ENCODE measurements at regions not wholly inside any gene's neighbourhood (a gene's known extent, or its start where the extent isn't known, plus 50 kb on each side); places are given as distances from the start of the nearest gene placed in this dataset.

GRCh38 chr11:19355601-19356000, 114.9 kb upstream of the E2F8 start:
- Histone ChIP-seq H2AK5ac (ENCODE audit: low read depth, low read length) (no peak overlapping the region), H3K18ac (ENCODE audit: extremely low read depth, low read length) (no peak overlapping the region), H3K27me3 (replicated peaks in 1 of 4; ENCODE audit: control insufficient read depth in 3 of 4, extremely low read depth in 1 of 4, insufficient read depth in 3 of 4, low read length in 3 of 4) (peaks cover 0 to 2% (median 0%) of the 10 kb centered on the region in 4 experiments; a peak in 1 of 7 replicates), H3K4me1 (replicated peaks in 1 of 4; ENCODE audit: control insufficient read depth in 3 of 4, insufficient read depth in 4 of 4, low read length in 3 of 4) (no peaks in the 10 kb centered on the region; a peak in 1 of 7 replicates), H3K9ac (replicated peaks in 1 of 4; ENCODE audit: extremely low read depth in 1 of 4, low read depth in 3 of 4, low read length in 3 of 4) (no peak overlapping the region), H3K79me1 (ENCODE audit: low read depth, low read length) (no peaks in the 10 kb centered on the region), H3K4me3 (ENCODE audit: extremely low read depth in 1 of 4, insufficient read depth in 2 of 4, low read depth in 3 of 4, low read length in 4 of 4) (no peak overlapping the region), H2BK12ac (ENCODE audit: low read depth, low read length) (no peak overlapping the region), H4K20me1 (replicated peaks in 1 of 2; ENCODE audit: control insufficient read depth in 1 of 2, insufficient read depth in 2 of 2, low read length in 2 of 2) (no peaks in the 10 kb centered on the region), H3K23me2 (ENCODE audit: low read depth, low read length) (no peaks in the 10 kb centered on the region), H3K4me2 (ENCODE audit: insufficient read depth in 1 of 2, low read depth in 2 of 2, low read length in 2 of 2) (no peak overlapping the region), H2BK120ac (replicated peaks; ENCODE audit: low read depth, low read length) (no peak overlapping the region), H3K4ac (replicated peaks; ENCODE audit: insufficient read length, low read depth, low read length) (no peak overlapping the region), H2AFZ (ENCODE audit: low read length) (no peak overlapping the region), H2BK20ac (ENCODE audit: low read length) (no peak overlapping the region), H3K14ac (ENCODE audit: insufficient read length) (no peak overlapping the region), H3K79me2 (ENCODE audit: control insufficient read depth in 1 of 2, insufficient read depth in 2 of 2, low read length in 2 of 2) (no peaks in the 10 kb centered on the region), H4K91ac (replicated peaks; ENCODE audit: insufficient read length, low read length) (no peak overlapping the region), H2BK15ac (ENCODE audit: low read length) (no peak overlapping the region), H3K36me3 (ENCODE audit: control insufficient read depth in 2 of 4, insufficient read depth in 4 of 4, low read length in 3 of 4) (no peaks in the 10 kb centered on the region), H3K27ac (ENCODE audit: low read depth, low read length) (no peak overlapping the region), H4K5ac (ENCODE audit: insufficient read length, low read depth, low read length) (no peak overlapping the region), H4K8ac (ENCODE audit: extremely low read depth, insufficient read depth, low read length) (no peak overlapping the region), H2BK5ac (ENCODE audit: low read depth, low read length) (no peak overlapping the region), H3K9me3 (ENCODE audit: insufficient read depth in 2 of 2, low read depth in 1 of 2, low read length in 1 of 2) (no peaks in the 10 kb centered on the region), H3K56ac (replicated peaks; ENCODE audit: insufficient read length, low read depth, low read length) (no peak overlapping the region), H3K23ac (ENCODE audit: insufficient read length) (no peak overlapping the region)
- WGBS, 2 experiments (ENCODE audit: extremely low coverage in 1 of 2, insufficient coverage in 1 of 2, insufficient read length in 1 of 2, insufficient replicate concordance in 2 of 2, low coverage in 1 of 2, low lambda C conversion rate in 2 of 2, missing lambda C conversion rate in 1 of 2) = 92% methylated on average over 1 of the region's 1 CpG; no CpG with 5 or more reads in 1 of the 2 experiments
- ChIA-PET POLR2A (ENCODE audit: partially characterized antibody) (no interaction called here), CTCF (ENCODE audit: partially characterized antibody) (interaction anchor here (1.4 to 3.1 kb wide), 2 partner anchors 27 to 198 kb away, joined by 5 to 6 read pairs; no protein-coding TSS in a partner anchor)
- FAIRE-seq = no peak
- DNase-seq (ENCODE audit: low read depth in 1 of 2, low spot score in 2 of 2) = no peak
- no peak for TF ChIP-seq NANOG (IDR thresholded peaks at IDR 0.05; ENCODE audit: insufficient read depth, low read depth, low read length, poor library complexity, severe bottlenecking)
- TF ChIP-seq, protein P1, sequence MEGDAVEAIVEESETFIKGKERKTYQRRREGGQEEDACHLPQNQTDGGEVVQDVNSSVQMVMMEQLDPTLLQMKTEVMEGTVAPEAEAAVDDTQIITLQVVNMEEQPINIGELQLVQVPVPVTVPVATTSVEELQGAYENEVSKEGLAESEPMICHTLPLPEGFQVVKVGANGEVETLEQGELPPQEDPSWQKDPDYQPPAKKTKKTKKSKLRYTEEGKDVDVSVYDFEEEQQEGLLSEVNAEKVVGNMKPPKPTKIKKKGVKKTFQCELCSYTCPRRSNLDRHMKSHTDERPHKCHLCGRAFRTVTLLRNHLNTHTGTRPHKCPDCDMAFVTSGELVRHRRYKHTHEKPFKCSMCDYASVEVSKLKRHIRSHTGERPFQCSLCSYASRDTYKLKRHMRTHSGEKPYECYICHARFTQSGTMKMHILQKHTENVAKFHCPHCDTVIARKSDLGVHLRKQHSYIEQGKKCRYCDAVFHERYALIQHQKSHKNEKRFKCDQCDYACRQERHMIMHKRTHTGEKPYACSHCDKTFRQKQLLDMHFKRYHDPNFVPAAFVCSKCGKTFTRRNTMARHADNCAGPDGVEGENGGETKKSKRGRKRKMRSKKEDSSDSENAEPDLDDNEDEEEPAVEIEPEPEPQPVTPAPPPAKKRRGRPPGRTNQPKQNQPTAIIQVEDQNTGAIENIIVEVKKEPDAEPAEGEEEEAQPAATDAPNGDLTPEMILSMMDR (IDR thresholded peaks at IDR 0.05; ENCODE audit: control extremely low read depth in 1 of 3, insufficient read depth in 1 of 3, low read depth in 1 of 3, low read length in 3 of 3) = no peak
- no peak for TF ChIP-seq JUN (IDR thresholded peaks at IDR 0.05; ENCODE audit: low read depth, low read length)
- no peak for TF ChIP-seq EZH2 (IDR thresholded peaks at IDR 0.05; ENCODE audit: low read depth, low read length, severe bottlenecking)
- no peak for TF ChIP-seq TBP (IDR thresholded peaks at IDR 0.05; ENCODE audit: low read depth, low read length)
- TF ChIP-seq HDAC6 (IDR thresholded peaks at IDR 0.05; ENCODE audit: low read depth, low read length) = no peak
- TF ChIP-seq SIX5 (IDR thresholded peaks at IDR 0.05; ENCODE audit: low read depth, low read length) = no peak
- no peak for TF ChIP-seq SRF (IDR thresholded peaks at IDR 0.05; ENCODE audit: low read depth, low read length)
- TF ChIP-seq CTBP2 (IDR thresholded peaks at IDR 0.05; ENCODE audit: borderline replicate concordance, insufficient read depth, insufficient read length, low read length) = no peak
- no peak for TF ChIP-seq EP300 (IDR thresholded peaks at IDR 0.05; ENCODE audit: borderline replicate concordance in 1 of 2, low read depth in 2 of 2, low read length in 2 of 2)
- no peak for TF ChIP-seq CREB1 (IDR thresholded peaks at IDR 0.05)
- TF ChIP-seq CBX8 (IDR thresholded peaks at IDR 0.05; ENCODE audit: borderline replicate concordance, low read depth, low read length) = no peak
